22Rv1 (cell line): ENCODE measurements at regions not wholly inside any gene's neighbourhood (a gene's known extent, or its start where the extent isn't known, plus 50 kb on each side); places are given as distances from the start of the nearest gene placed in this dataset.
"Not testable (repeated sequence)": the region's sequence is repeated elsewhere in the genome, so short reads cannot be mapped to it uniquely, and the experiment has no call there.

Experiments used
- H3K27ac ChIP-seq: fragments of 450-650 bp; 2 replicates; pipeline ENCODE4 v1.5.1; 2017
- ZFX ChIP-seq: fragments of 450-650 bp; IDR thresholded peaks from 2 replicates; pipeline ENCODE4 v1.6.1; 2017; ENCODE audit warnings: antibody characterized with exemption, borderline replicate concordance
- TF ChIP-seq, protein P1 (sequence below): fragments of 450-650 bp; IDR thresholded peaks from 2 replicates; pipeline ENCODE4 v1.5.1; 2017; ENCODE audit warnings: mild to moderate bottlenecking

DNA sequence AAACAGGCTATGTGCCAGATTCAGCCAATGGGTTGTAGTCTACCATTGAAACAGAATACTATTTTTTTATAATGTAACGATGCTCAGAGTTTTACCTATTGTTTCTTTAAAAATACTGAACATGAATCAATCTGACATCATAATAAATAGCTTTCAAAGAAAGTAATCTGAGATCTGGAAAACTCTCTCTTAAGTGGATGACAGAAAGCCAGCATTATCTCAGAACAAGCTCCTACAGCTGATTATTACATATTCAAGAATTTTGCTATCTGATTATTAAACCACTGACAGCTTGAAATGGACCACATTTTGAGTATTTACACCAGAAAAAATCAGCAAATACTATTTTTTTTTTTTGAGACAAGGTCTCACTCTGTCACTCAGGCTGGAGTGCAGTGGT lies 484.2 kb upstream of the SOX9 start:
- H3K27ac ChIP-seq, result no peak overlapping the region
- TF ChIP-seq, protein P1, sequence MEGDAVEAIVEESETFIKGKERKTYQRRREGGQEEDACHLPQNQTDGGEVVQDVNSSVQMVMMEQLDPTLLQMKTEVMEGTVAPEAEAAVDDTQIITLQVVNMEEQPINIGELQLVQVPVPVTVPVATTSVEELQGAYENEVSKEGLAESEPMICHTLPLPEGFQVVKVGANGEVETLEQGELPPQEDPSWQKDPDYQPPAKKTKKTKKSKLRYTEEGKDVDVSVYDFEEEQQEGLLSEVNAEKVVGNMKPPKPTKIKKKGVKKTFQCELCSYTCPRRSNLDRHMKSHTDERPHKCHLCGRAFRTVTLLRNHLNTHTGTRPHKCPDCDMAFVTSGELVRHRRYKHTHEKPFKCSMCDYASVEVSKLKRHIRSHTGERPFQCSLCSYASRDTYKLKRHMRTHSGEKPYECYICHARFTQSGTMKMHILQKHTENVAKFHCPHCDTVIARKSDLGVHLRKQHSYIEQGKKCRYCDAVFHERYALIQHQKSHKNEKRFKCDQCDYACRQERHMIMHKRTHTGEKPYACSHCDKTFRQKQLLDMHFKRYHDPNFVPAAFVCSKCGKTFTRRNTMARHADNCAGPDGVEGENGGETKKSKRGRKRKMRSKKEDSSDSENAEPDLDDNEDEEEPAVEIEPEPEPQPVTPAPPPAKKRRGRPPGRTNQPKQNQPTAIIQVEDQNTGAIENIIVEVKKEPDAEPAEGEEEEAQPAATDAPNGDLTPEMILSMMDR, result no peak
- no peak for TF ChIP-seq ZFX

DNA sequence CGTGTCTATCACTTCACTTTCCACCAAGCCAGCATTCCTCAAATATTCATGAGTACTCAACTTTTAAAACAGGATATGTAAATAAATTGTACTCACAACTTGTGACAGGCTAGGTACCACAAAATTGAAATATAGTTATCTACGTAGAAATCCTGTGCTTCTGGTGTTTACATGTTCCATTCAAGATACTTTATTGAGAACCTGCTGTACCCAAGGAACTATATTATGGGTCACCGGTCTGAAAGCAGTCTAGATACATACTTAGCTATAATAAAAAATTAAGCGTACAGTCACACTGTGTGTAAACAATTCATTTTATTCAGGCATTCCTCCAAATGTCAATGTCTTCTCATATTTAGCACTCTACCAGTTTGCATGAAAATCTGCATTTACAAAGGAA lies 482.2 kb upstream of the SOX9 start:
- no peak for TF ChIP-seq ZFX
- TF ChIP-seq, protein P1, result no peak
- H3K27ac ChIP-seq, result no peak overlapping the region

DNA sequence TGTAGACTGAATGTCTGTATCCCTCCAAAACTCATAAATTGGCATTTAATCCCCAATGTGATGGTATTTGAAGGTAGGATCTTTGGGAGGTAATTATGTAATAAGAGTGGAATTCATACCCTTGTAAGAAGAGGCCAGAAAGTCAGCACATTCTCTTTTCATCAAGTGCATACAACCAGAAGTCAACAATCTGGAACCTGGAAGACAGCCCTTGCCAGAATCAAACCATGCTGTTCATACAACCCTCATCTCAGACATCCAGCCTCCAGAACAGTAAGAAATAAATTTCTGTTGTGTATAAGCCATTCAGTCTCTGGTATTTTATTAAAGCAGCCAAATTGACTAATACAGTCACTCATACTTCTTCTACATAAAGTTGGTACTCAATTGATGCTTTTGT lies 481.0 kb upstream of the SOX9 start:
- TF ChIP-seq, protein P1, result no peak
- no peak for TF ChIP-seq ZFX
- H3K27ac ChIP-seq, result no peak overlapping the region

DNA sequence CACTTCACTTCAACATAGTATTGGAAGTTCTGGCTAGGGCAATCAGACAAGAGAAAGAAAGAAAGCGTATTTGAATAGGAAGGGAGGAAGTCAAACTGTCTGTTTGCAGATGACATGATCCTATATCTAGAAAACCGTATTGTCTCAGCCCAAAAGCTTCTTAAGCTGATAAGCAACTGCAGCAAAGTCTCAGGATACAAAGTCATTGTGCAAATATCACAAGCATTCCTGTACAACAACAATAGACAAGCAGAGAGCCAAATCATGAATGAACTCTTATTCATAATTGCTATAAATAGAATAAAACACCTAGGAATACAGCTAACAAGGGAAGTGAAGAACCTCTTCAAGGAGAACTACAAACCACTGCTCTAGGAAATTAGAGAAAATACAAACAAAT lies 473.9 kb upstream of the SOX9 start:
- H3K27ac ChIP-seq, result not testable (repeated sequence)

DNA sequence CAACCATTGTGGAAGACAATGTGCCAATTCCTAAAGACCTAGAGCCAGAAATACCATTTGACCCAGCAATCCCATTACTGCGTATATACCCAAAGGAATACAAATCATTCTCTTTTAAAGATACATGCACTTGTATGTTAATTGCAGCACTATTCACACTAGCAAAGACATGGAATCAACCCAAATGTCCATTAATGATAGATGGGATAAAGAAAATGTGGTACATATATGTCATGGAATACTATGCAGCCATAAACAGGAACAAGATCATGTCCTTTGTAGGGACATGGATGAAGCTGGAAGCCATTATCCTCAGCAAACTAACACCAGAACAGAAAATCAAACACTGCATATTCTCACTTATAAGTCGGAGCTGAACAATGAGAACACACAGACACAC lies 472.5 kb upstream of the SOX9 start:
- H3K27ac ChIP-seq, result not testable (repeated sequence)

DNA sequence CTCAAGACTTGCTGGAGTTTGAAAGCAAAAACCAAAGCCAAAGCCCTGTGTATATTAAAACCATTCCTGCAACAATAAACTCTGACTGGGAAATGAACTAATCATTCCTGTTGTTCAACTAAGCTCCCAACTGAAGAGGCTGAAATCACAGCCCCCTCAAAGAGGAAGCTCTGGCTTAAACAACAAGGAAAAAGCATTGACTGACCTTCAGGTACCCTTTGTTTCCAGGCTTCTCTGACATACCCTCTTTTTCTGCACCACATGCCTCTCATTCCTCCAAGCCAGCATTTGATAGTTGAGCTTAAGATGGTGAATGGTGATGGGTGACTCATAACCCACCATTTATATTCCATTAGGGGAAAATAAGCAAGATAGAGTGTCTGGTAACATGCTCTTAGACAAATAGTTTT lies 470.9 kb upstream of the SOX9 start:
- no peak for TF ChIP-seq ZFX
- TF ChIP-seq, protein P1, result no peak
- no peak overlapping the region for H3K27ac ChIP-seq

DNA sequence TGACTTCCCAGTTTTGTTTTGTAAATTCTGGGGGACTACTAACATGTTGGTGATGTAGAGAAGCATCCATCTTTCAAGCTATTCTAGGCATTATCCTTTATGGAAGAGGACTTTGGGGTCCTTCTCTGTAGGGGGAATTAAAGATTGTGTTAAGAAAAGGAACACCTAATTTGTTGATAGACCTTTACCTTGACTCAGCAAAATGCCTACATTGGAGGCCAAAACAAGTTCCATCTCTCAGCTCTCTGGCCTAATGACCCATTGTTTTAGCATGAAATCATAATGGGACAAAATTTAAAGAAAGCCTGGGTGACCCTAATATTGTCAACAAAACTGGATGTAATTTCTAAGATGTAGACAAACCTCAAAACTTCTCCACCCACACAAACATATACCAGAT lies 465.3 kb upstream of the SOX9 start:
- H3K27ac ChIP-seq, result no peak overlapping the region
- no peak for TF ChIP-seq ZFX
- TF ChIP-seq, protein P1, result no peak

DNA sequence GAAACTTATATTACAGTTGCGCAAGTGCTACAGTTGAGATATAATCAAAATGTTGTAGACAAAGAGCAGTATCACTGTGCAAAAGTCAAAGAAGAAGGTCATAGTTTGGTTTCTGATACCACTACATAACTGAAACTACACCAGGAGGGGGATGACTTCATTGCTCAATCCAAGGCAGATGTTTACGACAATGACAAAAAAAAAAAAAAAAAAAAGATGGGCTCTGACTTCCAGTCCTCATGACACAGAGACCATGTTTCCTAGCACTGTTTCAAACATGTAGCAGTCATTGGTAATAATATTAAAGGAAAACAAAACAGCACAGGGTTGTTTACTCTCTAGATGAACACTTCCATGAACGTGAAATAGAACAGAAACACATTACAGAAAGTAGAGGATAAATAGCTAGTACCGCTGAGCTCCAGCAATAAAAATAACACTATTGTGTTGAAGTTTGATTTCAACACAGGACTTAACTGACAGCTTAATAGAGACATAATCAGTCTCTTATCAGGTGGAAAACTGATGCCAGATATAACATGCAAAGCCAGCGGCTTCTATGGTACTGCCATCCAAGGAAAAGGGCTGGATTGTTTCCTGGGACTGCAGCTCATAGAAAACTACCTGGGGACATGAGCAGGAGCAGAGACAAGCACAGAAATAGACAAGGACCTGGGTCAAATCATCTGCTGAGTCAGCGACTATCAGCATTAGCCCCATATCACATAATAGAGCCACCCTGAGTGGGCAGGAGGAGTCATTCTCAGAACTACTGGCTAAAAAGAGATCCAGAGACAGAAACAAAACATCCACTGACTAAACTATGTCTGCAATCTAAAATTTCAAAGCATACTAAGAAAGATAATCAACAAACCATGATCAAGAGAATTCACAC lies 463.6 kb upstream of the SOX9 start:
- H3K27ac ChIP-seq, result no peak overlapping the region
- TF ChIP-seq, protein P1, result no peak
- TF ChIP-seq ZFX, result no peak
